NOMO-1 treated with DMSO at 0.1 percent for 48 hours (cell line): ENCODE measurements at regions not wholly inside any gene's neighbourhood (a gene's known extent, or its start where the extent isn't known, plus 50 kb on each side); places are given as distances from the start of the nearest gene placed in this dataset.
"Not testable (repeated sequence)": the region's sequence is repeated elsewhere in the genome, so short reads cannot be mapped to it uniquely, and the experiment has no call there.

Source experiments
- DNase-seq: peaks from one replicate; lab custom pipeline; 2025; ENCODE audit not compliant: unreplicated experiment; lab: John Stamatoyannopoulos, UW

- no peak for DNase-seq
These were observed 455.6 kb upstream of the CD180 start for GRCh38 chr5:67652201-67652600.

DNA sequence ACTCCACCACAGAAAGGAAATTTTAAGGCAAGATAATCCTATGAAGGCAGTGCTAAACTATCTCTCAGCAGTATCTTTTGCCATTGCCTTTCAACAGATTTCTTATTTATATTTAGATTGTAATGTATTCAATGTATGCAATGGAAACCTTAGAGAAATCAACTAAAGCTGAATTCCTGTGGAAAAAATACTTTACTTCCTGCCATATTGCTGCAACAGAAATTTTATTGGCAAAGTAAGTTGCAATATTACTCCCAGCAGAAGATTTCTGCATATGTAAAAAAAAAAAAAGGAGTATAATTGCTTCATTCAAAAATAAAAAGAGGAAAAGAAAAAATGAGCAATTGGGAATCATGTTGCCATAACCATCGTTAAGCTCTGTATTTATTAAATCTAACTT, 454.6 kb upstream of the CD180 start:
- DNase-seq: no peak

DNA sequence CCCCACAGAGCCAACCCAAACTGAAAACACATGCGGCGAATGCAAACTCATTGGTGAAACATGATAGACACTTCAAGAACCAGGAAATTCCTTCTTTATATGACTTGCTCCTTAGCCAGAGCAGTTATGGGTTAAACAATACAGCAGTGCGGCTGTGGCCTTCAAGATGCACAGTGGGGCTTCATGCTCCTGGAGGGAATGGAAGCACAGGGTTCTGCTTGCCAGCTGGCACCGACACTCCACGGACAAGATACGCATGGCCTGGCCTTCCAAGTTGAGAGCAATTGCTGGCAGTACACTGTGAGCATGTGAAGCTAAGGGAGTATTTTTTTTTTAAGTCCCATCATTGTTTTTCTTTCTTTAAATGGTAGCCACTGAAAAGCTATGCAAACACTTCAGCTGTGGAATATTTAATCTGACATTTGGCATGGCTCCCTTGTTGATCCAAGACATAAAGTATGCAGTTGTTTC, 451.6 kb upstream of the CD180 start:
- no peak for DNase-seq

DNA sequence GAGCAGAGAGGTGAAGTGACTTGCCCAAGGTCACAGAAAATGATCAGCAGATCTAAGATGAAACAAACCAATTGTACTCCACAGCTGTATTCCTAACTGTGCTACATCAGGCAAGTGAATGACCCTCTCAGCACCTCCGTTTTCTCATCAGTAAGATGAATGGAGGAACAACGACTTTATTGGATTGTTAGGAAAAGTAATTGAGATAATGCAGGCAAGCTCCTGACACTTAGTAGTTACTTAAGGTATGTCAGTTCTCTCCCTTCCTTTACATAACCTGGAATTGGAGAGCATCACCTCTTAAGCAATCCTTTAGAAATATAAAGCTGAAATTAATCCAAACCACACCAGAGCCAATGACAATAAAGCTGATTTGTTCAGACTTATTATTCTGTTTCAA, 451.2 kb upstream of the CD180 start:
- no peak for DNase-seq

- no peak for DNase-seq
These were observed 447.8 kb upstream of the CD180 start for GRCh38 chr5:67644221-67644920.

DNA sequence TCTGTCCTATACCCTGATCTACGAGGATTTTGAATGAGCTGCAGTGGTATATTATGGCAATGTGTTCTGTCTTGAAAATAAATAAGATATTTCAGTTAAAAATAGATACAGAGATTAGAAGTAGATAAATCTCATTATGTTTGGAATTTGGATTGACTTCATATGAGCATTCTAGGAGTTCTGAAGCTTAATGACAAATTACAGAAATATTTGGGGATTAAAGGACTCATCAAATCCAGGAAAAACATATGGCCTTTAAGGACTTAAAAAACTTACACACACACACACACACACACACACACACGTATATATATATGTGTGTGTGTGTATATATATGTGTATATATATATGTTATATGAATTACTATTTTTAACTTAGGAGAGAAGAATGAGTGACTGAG, 446.9 kb upstream of the CD180 start:
- DNase-seq: no peak

- peak; percentile 91 for DNase-seq
These were observed 443.4 kb upstream of the CD180 start for GRCh38 chr5:67639976-67640375.

DNA sequence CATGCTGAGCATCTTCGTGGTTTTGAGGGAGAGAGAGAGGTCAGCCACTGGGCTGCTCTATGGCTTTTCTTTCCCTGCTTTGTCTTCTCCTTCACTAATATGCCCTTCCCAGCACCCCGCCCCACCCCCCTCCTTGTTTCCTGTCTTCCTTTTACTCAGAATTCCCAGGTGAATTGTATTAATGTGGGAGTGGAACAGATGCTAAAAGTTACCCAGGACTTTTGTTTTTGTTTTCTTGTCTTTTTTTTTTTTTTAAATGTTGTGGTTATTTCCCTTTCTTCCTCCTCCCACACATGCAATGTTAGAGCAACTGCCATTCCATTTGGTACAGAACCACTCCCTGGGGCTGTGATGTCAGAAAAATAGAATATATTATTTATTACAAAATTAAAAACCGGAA, 442.7 kb upstream of the CD180 start:
- DNase-seq: peak; percentile 42

DNA sequence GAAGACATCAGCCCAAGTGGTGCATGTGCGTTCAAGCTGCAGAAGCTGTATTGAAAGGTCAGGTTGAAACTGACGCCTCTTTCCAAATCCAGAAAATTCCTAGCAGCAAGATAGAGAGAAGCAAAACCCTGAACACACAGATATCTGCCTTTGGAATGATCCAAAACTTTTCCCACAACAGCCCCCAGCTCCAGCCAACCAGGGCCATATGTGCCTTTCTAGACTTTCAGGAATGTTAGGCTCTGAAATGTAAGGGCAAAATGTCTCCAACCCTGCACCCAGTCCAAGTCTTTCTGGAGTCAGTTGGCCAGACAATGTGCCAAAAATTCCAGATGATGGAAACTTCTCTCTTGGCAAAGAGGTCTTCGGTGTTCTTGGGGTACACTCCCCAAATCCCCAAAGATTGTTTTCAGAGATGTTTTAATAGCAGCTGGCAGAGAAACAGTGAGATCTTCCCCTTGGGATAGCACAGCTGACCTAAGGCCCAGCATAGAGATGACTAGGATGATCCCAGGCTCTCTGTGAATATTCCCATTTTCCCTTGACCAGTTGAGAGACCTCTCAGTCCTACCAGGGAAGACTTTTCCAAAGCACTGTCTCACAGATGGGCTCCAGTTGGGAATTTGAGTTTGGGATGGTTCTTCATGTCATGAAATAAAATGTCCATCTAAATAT, 440.4 kb upstream of the CD180 start:
- DNase-seq: no peak

- DNase-seq: no peak
These were observed 439.5 kb upstream of the CD180 start for GRCh38 chr5:67636091-67636490.

- DNase-seq: not testable (repeated sequence)
These were observed 430.5 kb upstream of the CD180 start for GRCh38 chr5:67627079-67627478.

- no peak for DNase-seq
These were observed 426.5 kb upstream of the CD180 start for GRCh38 chr5:67623078-67623477.

DNA sequence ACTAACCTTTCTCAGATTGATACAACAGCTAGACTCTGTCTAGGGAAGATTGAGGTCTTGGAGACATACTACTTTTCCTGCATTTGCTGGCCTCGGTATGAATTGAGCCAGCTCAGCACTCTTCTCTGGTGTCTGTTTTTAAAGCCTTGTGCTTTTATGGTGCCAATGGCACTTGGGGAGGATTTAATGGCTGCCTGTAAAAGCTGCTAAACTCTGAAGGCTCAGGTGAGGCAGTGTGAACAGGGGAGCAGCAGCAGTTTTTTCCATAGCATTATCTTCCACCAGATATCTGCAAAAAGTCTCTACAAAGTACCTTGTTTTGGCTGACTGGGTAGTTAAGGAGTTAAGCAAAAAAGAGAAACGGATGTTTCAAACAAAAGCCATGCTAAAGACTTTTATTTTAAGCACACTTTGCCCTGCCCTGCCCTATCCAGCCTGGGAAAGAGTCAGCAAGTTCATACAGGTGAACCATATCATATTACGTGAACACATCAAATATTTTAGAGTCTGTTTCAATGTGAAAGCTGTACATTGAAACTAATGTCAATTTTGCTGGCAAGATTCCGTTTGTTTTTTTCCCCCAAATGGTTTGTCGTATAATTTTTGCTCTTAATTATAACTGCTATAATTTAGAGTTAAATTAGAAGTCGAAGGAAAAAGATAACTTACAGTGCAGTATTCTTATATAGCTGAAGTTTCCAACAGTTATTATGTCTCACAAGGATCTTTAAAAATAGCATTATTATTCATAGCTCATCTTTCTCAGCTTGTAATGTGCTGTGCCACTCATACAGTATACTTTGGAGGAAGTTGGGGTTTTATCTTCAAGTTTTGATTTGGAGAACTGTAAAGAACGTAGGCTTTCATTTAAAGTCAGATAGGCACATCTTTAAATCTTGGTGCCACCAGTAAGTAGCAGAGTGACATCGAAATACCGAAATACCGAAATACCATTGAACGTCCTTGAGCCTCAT, 424.1 kb upstream of the CD180 start:
- DNase-seq: peak; percentile 66

DNA sequence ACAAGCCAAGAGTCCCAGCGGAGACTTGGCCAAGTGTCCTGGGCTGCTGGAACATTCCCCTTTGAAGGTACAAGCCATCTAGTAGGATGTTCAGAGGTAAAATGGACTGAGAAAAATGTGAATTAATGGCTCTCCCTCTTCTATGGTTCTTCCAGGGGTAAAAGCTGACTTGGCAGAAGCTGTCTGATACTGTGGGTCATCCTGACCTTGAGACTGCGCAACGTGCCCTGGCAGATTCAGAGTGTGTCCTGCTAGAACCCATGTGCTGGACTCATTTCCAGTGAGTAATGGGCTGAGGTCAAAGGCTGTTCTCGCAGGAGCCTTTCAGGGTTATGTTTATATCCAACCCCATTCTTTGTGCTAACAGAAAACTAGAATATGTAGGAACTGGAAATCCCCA, 423.0 kb upstream of the CD180 start:
- DNase-seq: no peak

DNA sequence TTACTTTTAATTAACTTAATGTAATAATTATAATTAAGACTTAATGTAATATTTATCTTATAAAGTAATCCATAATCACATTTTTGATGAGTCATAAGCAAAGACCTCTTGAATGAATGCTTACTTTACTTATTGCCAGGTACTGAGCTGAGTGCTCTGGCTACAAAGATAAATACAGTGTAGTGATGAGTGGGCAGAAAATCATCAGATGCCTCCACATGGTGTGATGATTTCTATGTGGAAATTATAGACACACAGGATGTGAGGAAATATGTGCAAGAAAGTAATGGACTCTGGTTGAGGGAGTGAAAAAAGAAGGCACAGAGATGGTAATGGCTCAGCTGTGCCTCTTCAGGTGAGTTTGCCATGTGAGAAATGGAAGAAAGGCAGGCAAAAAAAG, 422.6 kb upstream of the CD180 start:
- DNase-seq: no peak

GRCh38 chr5:67617051-67617450, 420.5 kb upstream of the CD180 start:
- DNase-seq: no peak

DNA sequence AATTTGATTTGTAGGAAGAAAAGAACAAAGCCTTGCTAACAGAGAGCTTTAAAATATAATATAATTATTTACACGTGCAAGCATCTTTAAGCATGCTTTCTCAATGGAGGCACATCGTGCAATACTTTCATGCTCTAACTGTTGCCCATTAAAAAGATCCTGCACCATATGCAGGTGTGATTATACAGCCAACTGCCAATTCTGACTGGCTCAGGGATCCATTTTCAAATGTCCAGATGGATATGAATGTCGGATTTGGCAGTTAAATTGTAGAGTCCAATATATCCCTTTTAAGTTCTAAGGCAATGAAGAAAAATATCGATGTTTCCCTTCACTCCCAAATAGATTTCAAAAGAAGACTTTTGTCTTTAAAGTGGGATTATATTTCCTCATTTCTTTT, 416.4 kb upstream of the CD180 start:
- DNase-seq: no peak

- no peak for DNase-seq
These were observed 413.8 kb upstream of the CD180 start for GRCh38 chr5:67610186-67610912.

DNA sequence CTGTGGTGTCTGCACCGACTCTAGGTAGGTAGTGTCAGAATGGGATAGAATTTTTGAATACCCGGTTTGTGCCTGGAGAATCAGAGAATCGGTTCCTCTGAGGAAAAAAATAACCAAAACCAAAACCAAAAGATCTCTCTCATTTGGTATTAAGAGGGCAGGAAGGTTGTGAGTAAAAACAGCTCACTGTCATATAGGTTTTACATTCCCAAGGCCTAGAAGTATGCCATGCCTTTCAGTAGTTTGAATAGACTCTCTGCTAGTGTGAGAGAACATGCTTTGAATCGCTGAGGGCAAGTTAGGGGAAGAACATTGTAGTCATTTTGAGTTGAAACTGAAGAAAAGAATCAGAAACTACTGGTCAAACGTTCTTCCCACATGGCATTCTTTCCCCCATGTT, 411.4 kb upstream of the CD180 start:
- DNase-seq: no peak

- no peak for DNase-seq
These were observed 410.0 kb upstream of the CD180 start for GRCh38 chr5:67606586-67606947.
